Caco-2 (cell line): ENCODE measurements at regions not wholly inside any gene's neighbourhood (a gene's known extent, or its start where the extent isn't known, plus 50 kb on each side); places are given as distances from the start of the nearest gene placed in this dataset.

Source experiments
- BruUV-seq: library from RNA; stranded (reverse); fragments of 400-500 nt; replicated peaks from 2 replicates; lab custom pipeline; 2021; lab: Mats Ljungman, UMichigan
- CTCF ChIA-PET: fragments of 300-600 bp; sonication (Branson Sonifier 250); formaldehyde crosslinking; loops from one replicate; lab custom pipeline; 2022; ENCODE audit warnings: antibody characterized with exemption; lab: Charles Lee
- POLR2A ChIA-PET: fragments of 300-600 bp; sonication (Branson Sonifier 250); formaldehyde crosslinking; loops from one replicate; lab custom pipeline; 2022; ENCODE audit warnings: antibody characterized with exemption; lab: Charles Lee
- DNase-seq, 2 experiments: peaks; one replicate each; pipeline versions ENCODE4 v3.0.0 to v3.0.0-alpha.2; 2020 to 2022
- H3K27me3 ChIP-seq: replicated peaks from 2 replicates; pipeline ENCODE4 v1.6.0; 2011; ENCODE audit warnings: low read length; ENCODE audit not compliant: control insufficient read depth, insufficient read depth
- H3K36me3 ChIP-seq: 2 replicates; pipeline ENCODE4 v1.5.1; 2011; ENCODE audit warnings: low read length; ENCODE audit not compliant: control insufficient read depth, insufficient read depth
- H3K4me1 ChIP-seq: fragments of 250-450 bp; sonication (Bioruptor Pico); 2 replicates; pipeline ENCODE4 v1.5.1; 2020; ENCODE audit warnings: mild to moderate bottlenecking
- H3K4me3 ChIP-seq: 2 replicates; pipeline ENCODE4 v1.5.1; 2011; ENCODE audit warnings: low read depth, mild to moderate bottlenecking, control low read depth, low read length
- H3K9me3 ChIP-seq: fragments of 250-450 bp; sonication (Bioruptor Pico); 2 replicates; pipeline ENCODE4 v1.5.1; 2020; ENCODE audit warnings: mild to moderate bottlenecking, moderate library complexity
- H3K27ac Mint-ChIP-seq: one replicate; pipeline ENCODE4 v1.8.0; 2022; ENCODE audit warnings: mixed read lengths; ENCODE audit not compliant: unreplicated experiment
- H3K27me3 Mint-ChIP-seq: one replicate; pipeline ENCODE4 v1.8.0; 2022; ENCODE audit warnings: mixed read lengths; ENCODE audit not compliant: insufficient read depth, unreplicated experiment
- H3K36me3 Mint-ChIP-seq: one replicate; pipeline ENCODE4 v1.8.0; 2022; ENCODE audit warnings: mild to moderate bottlenecking, mixed read lengths; ENCODE audit not compliant: insufficient read depth, unreplicated experiment
- H3K4me1 Mint-ChIP-seq: one replicate; pipeline ENCODE4 v1.8.0; 2022; ENCODE audit warnings: low read depth, mixed read lengths; ENCODE audit not compliant: unreplicated experiment
- H3K4me3 Mint-ChIP-seq: one replicate; pipeline ENCODE4 v1.8.0; 2022; ENCODE audit warnings: mild to moderate bottlenecking, moderate library complexity, mixed read lengths; ENCODE audit not compliant: unreplicated experiment
- H3K9me3 Mint-ChIP-seq: one replicate; pipeline ENCODE4 v1.8.0; 2022; ENCODE audit warnings: mixed read lengths; ENCODE audit not compliant: unreplicated experiment
- intact Hi-C: fragments of 100-400 bp; cut with micrococcal nuclease; formaldehyde crosslinking; loops from one replicate; pipeline ENCODE4 v1.10.0; 2022; ENCODE audit not compliant: unreplicated experiment
- TF ChIP-seq, protein P1 (sequence below), 2 experiments: fragments of 200-600 bp in 1 of 2; IDR thresholded peaks; 1 replicate in 1 of 2; 2 replicates in 1 of 2; pipeline versions ENCODE4 v1.5.1 to v1.8.0; 2011 to 2022; ENCODE audit warnings: antibody characterized with exemption in 1 of 2, control low read depth in 1 of 2, inconsistent platforms in 1 of 2, low read depth in 1 of 2, low read length in 1 of 2, mild to moderate bottlenecking in 1 of 2, moderate library complexity in 1 of 2; ENCODE audit not compliant: insufficient read depth in 1 of 2, severe bottlenecking in 1 of 2, unreplicated experiment in 1 of 2

- no peak overlapping the region for H3K4me3 Mint-ChIP-seq
- no TSS peak for BruUV-seq
- TF ChIP-seq, protein P1, sequence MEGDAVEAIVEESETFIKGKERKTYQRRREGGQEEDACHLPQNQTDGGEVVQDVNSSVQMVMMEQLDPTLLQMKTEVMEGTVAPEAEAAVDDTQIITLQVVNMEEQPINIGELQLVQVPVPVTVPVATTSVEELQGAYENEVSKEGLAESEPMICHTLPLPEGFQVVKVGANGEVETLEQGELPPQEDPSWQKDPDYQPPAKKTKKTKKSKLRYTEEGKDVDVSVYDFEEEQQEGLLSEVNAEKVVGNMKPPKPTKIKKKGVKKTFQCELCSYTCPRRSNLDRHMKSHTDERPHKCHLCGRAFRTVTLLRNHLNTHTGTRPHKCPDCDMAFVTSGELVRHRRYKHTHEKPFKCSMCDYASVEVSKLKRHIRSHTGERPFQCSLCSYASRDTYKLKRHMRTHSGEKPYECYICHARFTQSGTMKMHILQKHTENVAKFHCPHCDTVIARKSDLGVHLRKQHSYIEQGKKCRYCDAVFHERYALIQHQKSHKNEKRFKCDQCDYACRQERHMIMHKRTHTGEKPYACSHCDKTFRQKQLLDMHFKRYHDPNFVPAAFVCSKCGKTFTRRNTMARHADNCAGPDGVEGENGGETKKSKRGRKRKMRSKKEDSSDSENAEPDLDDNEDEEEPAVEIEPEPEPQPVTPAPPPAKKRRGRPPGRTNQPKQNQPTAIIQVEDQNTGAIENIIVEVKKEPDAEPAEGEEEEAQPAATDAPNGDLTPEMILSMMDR (IDR thresholded peaks at IDR 0.05; ENCODE audit: insufficient read depth in 1 of 2, low read depth in 1 of 2, low read length in 1 of 2, severe bottlenecking in 1 of 2, unreplicated experiment in 1 of 2): no peak
- H3K4me1 Mint-ChIP-seq: no peaks in the 10 kb centered on the region
- peaks cover 12% of the 10 kb centered on the region for H3K9me3 Mint-ChIP-seq
- Histone ChIP-seq H3K4me3 (no peak overlapping the region), H3K4me1 (no peaks in the 10 kb centered on the region), H3K9me3 (peaks cover 3% of the 10 kb centered on the region; the same call in 1 of the 2 replicates), H3K36me3 (no peaks in the 10 kb centered on the region), H3K27me3 (no peaks in the 10 kb centered on the region)
- no peak for DNase-seq
- ChIA-PET CTCF (no interaction called here), POLR2A (no interaction called here)
- no peaks in the 10 kb centered on the region for H3K36me3 Mint-ChIP-seq
- intact Hi-C loops: no loop called here
- H3K27ac Mint-ChIP-seq: no peak overlapping the region
- H3K27me3 Mint-ChIP-seq: peaks cover 26% of the 10 kb centered on the region
Measured at GRCh38 chr13:94936633-94937032, 224.3 kb upstream of the SOX21 start.

GRCh38 chr13:94933936-94934335 lies 221.6 kb upstream of the SOX21 start:
- Mint-ChIP-seq H3K27ac (no peak overlapping the region), H3K4me1 (no peaks in the 10 kb centered on the region), H3K4me3 (no peak overlapping the region), H3K9me3 (peaks cover 12% of the 10 kb centered on the region), H3K27me3 (peaks cover 19% of the 10 kb centered on the region), H3K36me3 (no peaks in the 10 kb centered on the region)
- no peak for DNase-seq
- TF ChIP-seq, protein P1 (IDR thresholded peaks at IDR 0.05; ENCODE audit: insufficient read depth in 1 of 2, low read depth in 1 of 2, low read length in 1 of 2, severe bottlenecking in 1 of 2, unreplicated experiment in 1 of 2): no peak
- POLR2A ChIA-PET: no interaction called here
- no TSS peak for BruUV-seq
- Histone ChIP-seq H3K9me3 (peaks cover 3% of the 10 kb centered on the region; the same call in 1 of the 2 replicates), H3K27me3 (no peaks in the 10 kb centered on the region), H3K36me3 (no peaks in the 10 kb centered on the region), H3K4me3 (no peak overlapping the region), H3K4me1 (no peaks in the 10 kb centered on the region)
- intact Hi-C loops: no loop called here
- CTCF ChIA-PET: no interaction called here

GRCh38 chr13:94933230-94933751 lies 220.9 kb upstream of the SOX21 start:
- H3K27ac Mint-ChIP-seq: no peak overlapping the region
- H3K4me1 Mint-ChIP-seq: no peaks in the 10 kb centered on the region
- no peaks in the 10 kb centered on the region for H3K36me3 Mint-ChIP-seq
- POLR2A ChIA-PET: no interaction called here
- H3K9me3 Mint-ChIP-seq: peaks cover 12% of the 10 kb centered on the region
- peaks cover 17% of the 10 kb centered on the region for H3K27me3 Mint-ChIP-seq
- CTCF ChIA-PET: no interaction called here
- intact Hi-C loops: no loop called here
- H3K4me3 ChIP-seq: no peak overlapping the region
- peaks cover 3% of the 10 kb centered on the region; the same call in 1 of the 2 replicates for H3K9me3 ChIP-seq
- H3K27me3 ChIP-seq: no peaks in the 10 kb centered on the region
- H3K4me3 Mint-ChIP-seq: no peak overlapping the region
- TF ChIP-seq, protein P1 (IDR thresholded peaks at IDR 0.05; ENCODE audit: insufficient read depth in 1 of 2, low read depth in 1 of 2, low read length in 1 of 2, severe bottlenecking in 1 of 2, unreplicated experiment in 1 of 2): no peak
- H3K36me3 ChIP-seq: no peaks in the 10 kb centered on the region
- no peaks in the 10 kb centered on the region for H3K4me1 ChIP-seq
- DNase-seq: no peak
- BruUV-seq: no TSS peak
